ENCODE measurements at regions not wholly inside any gene's neighbourhood (a gene's known extent, or its start where the extent isn't known, plus 50 kb on each side); places are given as distances from the start of the nearest gene placed in this dataset.

DNA sequence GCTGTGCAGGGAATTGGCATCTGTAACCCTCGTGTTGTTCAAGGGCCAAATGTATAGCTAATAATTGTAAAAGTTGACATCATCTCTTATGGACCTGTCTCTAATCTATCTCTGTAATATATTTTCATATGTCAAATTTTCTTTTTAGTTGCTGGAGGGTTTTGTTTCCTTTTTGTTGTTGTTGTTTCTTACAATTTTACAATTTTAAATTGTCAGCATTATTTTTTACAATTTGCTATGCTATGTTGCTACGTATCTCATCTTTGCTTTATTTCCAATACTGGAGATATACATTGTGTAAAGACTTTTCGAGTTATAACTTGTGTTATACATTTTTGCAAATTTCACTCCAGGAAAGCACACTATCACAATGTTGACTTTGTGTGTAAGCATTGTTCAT, 290.2 kb upstream of the SP4 start:
- WGBS (ENCODE audit: insufficient coverage, insufficient replicate concordance, low lambda C conversion rate, missing lambda C conversion rate), result 0% methylated on average over 3 of the region's 3 CpGs
- in situ Hi-C loops (cut with MboI), result no loop called here
- POLR2A ChIA-PET, result no interaction called here
- H3K27me3 ChIP-seq (replicated peaks in 1 of 2; ENCODE audit: control insufficient read depth in 2 of 2, insufficient read depth in 2 of 2, low read length in 1 of 2), result peaks cover 0 to 2% of the 10 kb centered on the region in 2 experiments; a peak in 1 of 4 replicates
- H3K4me2 ChIP-seq (ENCODE audit: control insufficient read depth, insufficient read depth), result no peak overlapping the region
- no peak overlapping the region for H2AFZ ChIP-seq (ENCODE audit: control insufficient read depth, low read depth, low read length)
- no peaks in the 10 kb centered on the region for H3K79me2 ChIP-seq (ENCODE audit: control insufficient read depth, insufficient read depth, low read length)
- no peak for ATAC-seq
- no peak overlapping the region for H3K9ac ChIP-seq (ENCODE audit: control insufficient read depth, insufficient read depth, low read length)
- no peak overlapping the region for H3K27ac ChIP-seq (ENCODE audit: control insufficient read depth, insufficient read depth)
- CTCF ChIA-PET, result no interaction called here
- intact Hi-C loops (cut with micrococcal nuclease; ENCODE audit: unreplicated experiment), result no loop called here
- SMC1A ChIA-PET (ENCODE audit: uncharacterized antibody, unreplicated experiment), result no interaction called here
- TF ChIP-seq SP1 (IDR thresholded peaks at IDR 0.05; ENCODE audit: low read depth, low read length) (no peak), MXI1 (IDR thresholded peaks at IDR 0.05; ENCODE audit: low read depth, low read length) (no peak), POLR2AphosphoS5 (IDR thresholded peaks at IDR 0.05; ENCODE audit: low read length) (no peak), RCOR1 (conservative IDR thresholded peaks at IDR 0.05; ENCODE audit: low read depth, low read length) (no peak), ZNF274 (IDR thresholded peaks at IDR 0.05; ENCODE audit: insufficient read depth, insufficient read length) (no peak)
- TF ChIP-seq, protein P1, sequence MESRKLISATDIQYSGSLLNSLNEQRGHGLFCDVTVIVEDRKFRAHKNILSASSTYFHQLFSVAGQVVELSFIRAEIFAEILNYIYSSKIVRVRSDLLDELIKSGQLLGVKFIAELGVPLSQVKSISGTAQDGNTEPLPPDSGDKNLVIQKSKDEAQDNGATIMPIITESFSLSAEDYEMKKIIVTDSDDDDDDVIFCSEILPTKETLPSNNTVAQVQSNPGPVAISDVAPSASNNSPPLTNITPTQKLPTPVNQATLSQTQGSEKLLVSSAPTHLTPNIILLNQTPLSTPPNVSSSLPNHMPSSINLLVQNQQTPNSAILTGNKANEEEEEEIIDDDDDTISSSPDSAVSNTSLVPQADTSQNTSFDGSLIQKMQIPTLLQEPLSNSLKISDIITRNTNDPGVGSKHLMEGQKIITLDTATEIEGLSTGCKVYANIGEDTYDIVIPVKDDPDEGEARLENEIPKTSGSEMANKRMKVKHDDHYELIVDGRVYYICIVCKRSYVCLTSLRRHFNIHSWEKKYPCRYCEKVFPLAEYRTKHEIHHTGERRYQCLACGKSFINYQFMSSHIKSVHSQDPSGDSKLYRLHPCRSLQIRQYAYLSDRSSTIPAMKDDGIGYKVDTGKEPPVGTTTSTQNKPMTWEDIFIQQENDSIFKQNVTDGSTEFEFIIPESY (IDR thresholded peaks at IDR 0.05), result no peak
- BruUV-seq (replicated peaks), result no TSS peak
- no peaks in the 10 kb centered on the region for H3K4me1 ChIP-seq (ENCODE audit: control insufficient read depth, insufficient read depth, low read length)
- H3K9me3 ChIP-seq (replicated peaks; ENCODE audit: control insufficient read depth, insufficient read depth, low read length), result no peaks in the 10 kb centered on the region
- no peaks in the 10 kb centered on the region for H4K20me1 ChIP-seq (ENCODE audit: control insufficient read depth, insufficient read depth)
- DNase-seq (ENCODE audit: low read depth, low spot score), result no peak
- RAD21 ChIA-PET (ENCODE audit: unreplicated experiment), result no interaction called here
- H3K4me3 ChIP-seq, result no peak overlapping the region
- no peaks in the 10 kb centered on the region for H3K36me3 ChIP-seq (ENCODE audit: control insufficient read depth in 2 of 2, insufficient read depth in 2 of 2, low read length in 1 of 2)
- no peak for FAIRE-seq

DNA sequence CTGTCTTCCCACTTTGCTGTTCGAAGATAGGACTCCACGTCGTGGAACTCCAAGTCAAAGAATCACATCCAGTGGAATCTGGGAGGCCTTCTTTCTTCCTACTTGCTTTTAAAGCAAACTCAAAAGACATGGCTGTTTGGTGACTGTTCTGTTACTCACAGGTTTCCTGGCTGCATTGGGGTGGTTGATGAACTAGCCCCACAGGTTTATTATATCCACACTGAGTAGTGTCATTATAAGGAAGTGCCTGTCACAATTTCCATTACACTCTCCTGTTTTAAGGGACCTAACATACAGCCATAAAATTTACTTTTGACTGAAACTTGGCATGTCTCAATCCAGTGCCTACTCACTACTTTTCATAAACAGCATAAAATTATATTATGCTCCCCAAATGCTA, 287.3 kb upstream of the SP4 start:
- in situ Hi-C loops (cut with MboI) (no loop called here), intact Hi-C loops (cut with micrococcal nuclease; ENCODE audit: unreplicated experiment) (no loop called here)
- FAIRE-seq (no peak), DNase-seq (ENCODE audit: low read depth, low spot score) (no peak), ATAC-seq (no peak)
- CTCF ChIA-PET, result no interaction called here
- Histone ChIP-seq H3K4me1 (ENCODE audit: control insufficient read depth, insufficient read depth, low read length) (no peaks in the 10 kb centered on the region), H3K9me3 (replicated peaks; ENCODE audit: control insufficient read depth, insufficient read depth, low read length) (no peaks in the 10 kb centered on the region), H2AFZ (ENCODE audit: control insufficient read depth, low read depth, low read length) (no peak overlapping the region), H3K4me3 (no peak overlapping the region), H3K79me2 (ENCODE audit: control insufficient read depth, insufficient read depth, low read length) (no peaks in the 10 kb centered on the region), H4K20me1 (ENCODE audit: control insufficient read depth, insufficient read depth) (no peaks in the 10 kb centered on the region), H3K27ac (ENCODE audit: control insufficient read depth, insufficient read depth) (no peak overlapping the region), H3K9ac (ENCODE audit: control insufficient read depth, insufficient read depth, low read length) (no peak overlapping the region), H3K36me3 (ENCODE audit: control insufficient read depth in 2 of 2, insufficient read depth in 2 of 2, low read length in 1 of 2) (no peaks in the 10 kb centered on the region), H3K4me2 (ENCODE audit: control insufficient read depth, insufficient read depth) (no peak overlapping the region), H3K27me3 (replicated peaks in 1 of 2; ENCODE audit: control insufficient read depth in 2 of 2, insufficient read depth in 2 of 2, low read length in 1 of 2) (peaks cover 0 to 2% of the 10 kb centered on the region in 2 experiments; a peak in 1 of 4 replicates)
- SMC1A ChIA-PET (ENCODE audit: uncharacterized antibody, unreplicated experiment), result no interaction called here
- POLR2A ChIA-PET, result no interaction called here
- RAD21 ChIA-PET (ENCODE audit: unreplicated experiment), result no interaction called here
- 15% methylated on average over 3 of the region's 3 CpGs for WGBS (ENCODE audit: insufficient coverage, insufficient replicate concordance, low lambda C conversion rate, missing lambda C conversion rate)
- BruUV-seq (replicated peaks), result no TSS peak
- TF ChIP-seq, protein P2, sequence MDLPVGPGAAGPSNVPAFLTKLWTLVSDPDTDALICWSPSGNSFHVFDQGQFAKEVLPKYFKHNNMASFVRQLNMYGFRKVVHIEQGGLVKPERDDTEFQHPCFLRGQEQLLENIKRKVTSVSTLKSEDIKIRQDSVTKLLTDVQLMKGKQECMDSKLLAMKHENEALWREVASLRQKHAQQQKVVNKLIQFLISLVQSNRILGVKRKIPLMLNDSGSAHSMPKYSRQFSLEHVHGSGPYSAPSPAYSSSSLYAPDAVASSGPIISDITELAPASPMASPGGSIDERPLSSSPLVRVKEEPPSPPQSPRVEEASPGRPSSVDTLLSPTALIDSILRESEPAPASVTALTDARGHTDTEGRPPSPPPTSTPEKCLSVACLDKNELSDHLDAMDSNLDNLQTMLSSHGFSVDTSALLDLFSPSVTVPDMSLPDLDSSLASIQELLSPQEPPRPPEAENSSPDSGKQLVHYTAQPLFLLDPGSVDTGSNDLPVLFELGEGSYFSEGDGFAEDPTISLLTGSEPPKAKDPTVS (IDR thresholded peaks at IDR 0.05; ENCODE audit: low read depth, low read length), result no peak
- TF ChIP-seq, protein P3, sequence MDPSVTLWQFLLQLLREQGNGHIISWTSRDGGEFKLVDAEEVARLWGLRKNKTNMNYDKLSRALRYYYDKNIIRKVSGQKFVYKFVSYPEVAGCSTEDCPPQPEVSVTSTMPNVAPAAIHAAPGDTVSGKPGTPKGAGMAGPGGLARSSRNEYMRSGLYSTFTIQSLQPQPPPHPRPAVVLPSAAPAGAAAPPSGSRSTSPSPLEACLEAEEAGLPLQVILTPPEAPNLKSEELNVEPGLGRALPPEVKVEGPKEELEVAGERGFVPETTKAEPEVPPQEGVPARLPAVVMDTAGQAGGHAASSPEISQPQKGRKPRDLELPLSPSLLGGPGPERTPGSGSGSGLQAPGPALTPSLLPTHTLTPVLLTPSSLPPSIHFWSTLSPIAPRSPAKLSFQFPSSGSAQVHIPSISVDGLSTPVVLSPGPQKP (IDR thresholded peaks at IDR 0.05; ENCODE audit: low read depth, low read length), result no peak
- TF ChIP-seq, protein P4, sequence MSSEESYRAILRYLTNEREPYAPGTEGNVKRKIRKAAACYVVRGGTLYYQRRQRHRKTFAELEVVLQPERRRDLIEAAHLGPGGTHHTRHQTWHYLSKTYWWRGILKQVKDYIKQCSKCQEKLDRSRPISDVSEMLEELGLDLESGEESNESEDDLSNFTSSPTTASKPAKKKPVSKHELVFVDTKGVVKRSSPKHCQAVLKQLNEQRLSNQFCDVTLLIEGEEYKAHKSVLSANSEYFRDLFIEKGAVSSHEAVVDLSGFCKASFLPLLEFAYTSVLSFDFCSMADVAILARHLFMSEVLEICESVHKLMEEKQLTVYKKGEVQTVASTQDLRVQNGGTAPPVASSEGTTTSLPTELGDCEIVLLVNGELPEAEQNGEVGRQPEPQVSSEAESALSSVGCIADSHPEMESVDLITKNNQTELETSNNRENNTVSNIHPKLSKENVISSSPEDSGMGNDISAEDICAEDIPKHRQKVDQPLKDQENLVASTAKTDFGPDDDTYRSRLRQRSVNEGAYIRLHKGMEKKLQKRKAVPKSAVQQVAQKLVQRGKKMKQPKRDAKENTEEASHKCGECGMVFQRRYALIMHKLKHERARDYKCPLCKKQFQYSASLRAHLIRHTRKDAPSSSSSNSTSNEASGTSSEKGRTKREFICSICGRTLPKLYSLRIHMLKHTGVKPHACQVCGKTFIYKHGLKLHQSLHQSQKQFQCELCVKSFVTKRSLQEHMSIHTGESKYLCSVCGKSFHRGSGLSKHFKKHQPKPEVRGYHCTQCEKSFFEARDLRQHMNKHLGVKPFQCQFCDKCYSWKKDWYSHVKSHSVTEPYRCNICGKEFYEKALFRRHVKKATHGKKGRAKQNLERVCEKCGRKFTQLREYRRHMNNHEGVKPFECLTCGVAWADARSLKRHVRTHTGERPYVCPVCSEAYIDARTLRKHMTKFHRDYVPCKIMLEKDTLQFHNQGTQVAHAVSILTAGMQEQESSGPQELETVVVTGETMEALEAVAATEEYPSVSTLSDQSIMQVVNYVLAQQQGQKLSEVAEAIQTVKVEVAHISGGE (CRISPR knock-in tag; IDR thresholded peaks at IDR 0.05), result no peak
- TF ChIP-seq MTA2 (IDR thresholded peaks at IDR 0.05; ENCODE audit: low read depth), result no peak
- no peak for TF ChIP-seq POLR2AphosphoS5 (IDR thresholded peaks at IDR 0.05; ENCODE audit: low read length)
- TF ChIP-seq BMI1 (IDR thresholded peaks at IDR 0.05; ENCODE audit: borderline replicate concordance), result no peak
